Bronchial epithelial cell (primary cell): ENCODE measurements at regions not wholly inside any gene's neighbourhood (a gene's known extent, or its start where the extent isn't known, plus 50 kb on each side); places are given as distances from the start of the nearest gene placed in this dataset.

Experiments used
- DNase-seq: peaks from one replicate; pipeline ENCODE4 v3.0.0-alpha.2; 2010; ENCODE audit warnings: low read depth
- FAIRE-seq: peaks from 2 replicates; lab custom pipeline; 2011; peaks lifted over from hg19 to GRCh38; lab: Jason Lieb, UNC
- H3K27me3 ChIP-seq: 2 replicates; pipeline ENCODE4 v1.5.1; 2011; ENCODE audit warnings: low read length; ENCODE audit not compliant: control insufficient read depth, insufficient read depth
- H3K36me3 ChIP-seq: 2 replicates; pipeline ENCODE4 v1.5.1; 2011; ENCODE audit warnings: low read length; ENCODE audit not compliant: control insufficient read depth, insufficient read depth
- H3K4me3 ChIP-seq: 2 replicates; pipeline ENCODE4 v1.5.1; 2011; ENCODE audit warnings: mild to moderate bottlenecking, low read depth, low read length, control low read depth
- TF ChIP-seq, protein P1 (sequence below): IDR thresholded peaks from 2 replicates; pipeline ENCODE4 v1.5.1; 2011; ENCODE audit warnings: mild to moderate bottlenecking, moderate library complexity, low read length, control low read depth, inconsistent platforms; ENCODE audit not compliant: insufficient read depth, severe bottlenecking

GRCh38 chr4:181077341-181077740 is 1165.9 kb upstream of the TENM3 start:
- TF ChIP-seq, protein P1, sequence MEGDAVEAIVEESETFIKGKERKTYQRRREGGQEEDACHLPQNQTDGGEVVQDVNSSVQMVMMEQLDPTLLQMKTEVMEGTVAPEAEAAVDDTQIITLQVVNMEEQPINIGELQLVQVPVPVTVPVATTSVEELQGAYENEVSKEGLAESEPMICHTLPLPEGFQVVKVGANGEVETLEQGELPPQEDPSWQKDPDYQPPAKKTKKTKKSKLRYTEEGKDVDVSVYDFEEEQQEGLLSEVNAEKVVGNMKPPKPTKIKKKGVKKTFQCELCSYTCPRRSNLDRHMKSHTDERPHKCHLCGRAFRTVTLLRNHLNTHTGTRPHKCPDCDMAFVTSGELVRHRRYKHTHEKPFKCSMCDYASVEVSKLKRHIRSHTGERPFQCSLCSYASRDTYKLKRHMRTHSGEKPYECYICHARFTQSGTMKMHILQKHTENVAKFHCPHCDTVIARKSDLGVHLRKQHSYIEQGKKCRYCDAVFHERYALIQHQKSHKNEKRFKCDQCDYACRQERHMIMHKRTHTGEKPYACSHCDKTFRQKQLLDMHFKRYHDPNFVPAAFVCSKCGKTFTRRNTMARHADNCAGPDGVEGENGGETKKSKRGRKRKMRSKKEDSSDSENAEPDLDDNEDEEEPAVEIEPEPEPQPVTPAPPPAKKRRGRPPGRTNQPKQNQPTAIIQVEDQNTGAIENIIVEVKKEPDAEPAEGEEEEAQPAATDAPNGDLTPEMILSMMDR = no peak
- DNase-seq (no peak), FAIRE-seq (no peak)
- no peaks in the 10 kb centered on the region for H3K36me3 ChIP-seq
- H3K4me3 ChIP-seq = no peak overlapping the region
- no peaks in the 10 kb centered on the region for H3K27me3 ChIP-seq

DNA sequence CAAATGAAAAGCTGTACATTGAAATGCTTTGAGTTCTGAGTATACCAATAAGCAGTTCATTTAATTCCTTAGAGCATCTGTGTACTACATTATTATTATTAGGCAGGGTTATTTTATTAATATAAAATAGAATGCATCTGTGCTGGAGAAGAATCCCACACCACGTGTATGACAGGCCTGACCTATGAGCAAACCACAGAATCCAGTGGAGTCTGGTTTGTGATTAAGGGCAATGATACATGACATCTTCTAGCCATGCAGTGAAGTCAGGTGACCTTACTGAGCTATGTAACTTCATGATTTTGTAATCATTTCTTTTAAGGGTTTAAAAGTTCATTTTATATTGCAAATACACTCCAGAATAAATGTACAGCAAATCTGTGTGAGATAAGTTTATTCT is 1165.0 kb upstream of the TENM3 start:
- FAIRE-seq = no peak
- no peak for DNase-seq
- TF ChIP-seq, protein P1 = no peak
- H3K36me3 ChIP-seq = no peaks in the 10 kb centered on the region
- no peaks in the 10 kb centered on the region for H3K27me3 ChIP-seq
- H3K4me3 ChIP-seq = no peak overlapping the region

DNA sequence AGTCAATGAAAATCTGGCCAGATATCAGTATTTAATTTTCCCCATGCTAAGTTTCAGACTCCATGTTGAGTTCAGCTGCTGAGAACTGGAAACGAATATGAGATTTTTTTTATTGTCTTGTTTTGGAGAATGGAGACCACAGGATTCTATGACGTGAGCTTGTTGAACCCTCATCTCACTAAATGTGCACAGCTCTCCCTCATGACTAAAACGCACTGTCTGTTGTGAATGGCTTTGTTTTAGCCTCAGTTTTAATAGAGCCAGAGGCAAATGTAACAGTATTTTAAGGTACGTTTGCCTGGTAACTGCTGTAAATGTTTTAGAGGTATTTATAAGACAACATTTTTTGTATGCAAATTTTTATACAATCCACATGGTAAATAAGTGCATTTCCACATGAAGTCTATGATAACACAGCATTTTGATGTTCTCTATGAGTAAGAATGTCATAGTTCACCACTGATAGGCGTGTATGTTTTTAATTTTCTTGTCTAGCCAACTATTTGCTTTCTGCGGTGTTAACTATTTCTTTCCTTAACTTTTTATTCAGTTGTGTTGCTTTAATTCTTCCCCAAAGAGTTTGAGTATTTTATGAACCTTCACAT is 1159.3 kb upstream of the TENM3 start:
- no peak for DNase-seq
- TF ChIP-seq, protein P1 = no peak
- no peak overlapping the region for H3K4me3 ChIP-seq
- no peaks in the 10 kb centered on the region for H3K27me3 ChIP-seq
- no peaks in the 10 kb centered on the region for H3K36me3 ChIP-seq
- no peak for FAIRE-seq

DNA sequence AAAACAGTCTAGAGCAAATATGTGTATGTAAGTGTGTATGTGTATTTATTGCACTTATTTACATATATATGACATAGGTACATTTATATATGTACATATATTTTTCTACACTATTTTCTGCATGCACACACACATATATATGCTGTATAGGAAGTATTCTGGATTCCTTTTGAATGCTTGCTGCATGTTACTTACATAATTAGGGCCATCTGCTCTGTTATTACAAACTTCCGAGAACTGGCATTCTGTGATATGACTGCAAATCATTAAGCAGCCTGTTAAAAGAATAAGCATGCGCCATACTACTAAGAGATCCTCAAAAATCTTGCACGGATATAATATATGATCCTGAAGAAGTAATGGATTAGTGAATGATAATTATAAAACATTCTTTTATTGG is 1157.6 kb upstream of the TENM3 start:
- Histone ChIP-seq H3K36me3 (no peaks in the 10 kb centered on the region), H3K27me3 (no peaks in the 10 kb centered on the region), H3K4me3 (no peak overlapping the region)
- DNase-seq = no peak
- no peak for FAIRE-seq
- TF ChIP-seq, protein P1 = no peak

DNA sequence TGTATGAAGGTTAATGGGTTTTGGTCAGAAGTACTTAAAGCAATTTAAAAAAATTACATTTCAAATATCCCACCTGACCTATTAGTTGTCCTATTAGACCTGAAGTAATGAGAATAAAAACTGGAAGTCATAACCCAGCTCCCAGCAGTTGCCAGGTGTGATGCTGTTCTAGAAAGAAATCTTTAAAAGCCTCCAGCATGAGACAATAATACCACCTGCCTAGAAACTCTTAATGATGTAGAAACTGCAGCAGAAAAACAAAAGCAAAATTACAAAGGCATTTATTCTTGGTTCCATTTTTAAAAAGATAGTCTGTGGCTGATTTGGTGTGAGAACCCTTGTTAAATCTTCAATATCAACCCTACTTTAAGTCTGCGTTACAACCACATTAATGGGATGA is 1137.7 kb upstream of the TENM3 start:
- Histone ChIP-seq H3K4me3 (no peak overlapping the region), H3K27me3 (no peaks in the 10 kb centered on the region), H3K36me3 (no peaks in the 10 kb centered on the region)
- DNase-seq (no peak), FAIRE-seq (no peak)
- TF ChIP-seq, protein P1 = no peak

DNA sequence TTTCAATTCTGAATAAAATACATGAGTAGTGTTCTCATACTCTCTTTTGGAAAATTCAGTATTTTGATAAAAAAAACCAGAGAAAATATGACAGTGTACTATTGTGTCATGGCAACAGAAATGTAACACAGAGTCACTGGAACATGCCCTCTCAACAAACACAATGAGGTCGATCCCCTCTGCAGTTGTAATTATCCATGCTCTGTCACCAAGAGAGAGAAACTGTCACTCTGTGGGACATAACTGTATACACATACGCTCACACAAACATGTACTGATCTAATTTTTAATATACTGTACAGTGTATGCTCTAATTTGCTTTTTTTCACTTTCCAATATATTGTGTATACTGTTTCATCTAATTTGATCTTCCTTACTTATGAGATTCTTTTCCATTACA is 1136.8 kb upstream of the TENM3 start:
- Histone ChIP-seq H3K27me3 (no peaks in the 10 kb centered on the region), H3K36me3 (no peaks in the 10 kb centered on the region), H3K4me3 (no peak overlapping the region)
- FAIRE-seq (no peak), DNase-seq (no peak)
- TF ChIP-seq, protein P1 = no peak
